Dedifferentiated amniotic fluid mesenchymal stem cell (primary cell): ENCODE measurements at regions not wholly inside any gene's neighbourhood (a gene's known extent, or its start where the extent isn't known, plus 50 kb on each side); places are given as distances from the start of the nearest gene placed in this dataset.

Experiments used
- DNase-seq: peaks from one replicate; pipeline ENCODE4 v3.0.0-alpha.2; 2016; ENCODE audit errors: extremely low spot score

- DNase-seq, result no peak
These were observed 461.7 kb downstream of the PCDH18 start for GRCh38 chr4:137070614-137071013.

GRCh38 chr4:137069473-137069872 lies 462.8 kb downstream of the PCDH18 start:
- no peak for DNase-seq

GRCh38 chr4:137067735-137068134 lies 464.6 kb downstream of the PCDH18 start:
- DNase-seq, result no peak

GRCh38 chr4:137065311-137065710 lies 467.0 kb downstream of the PCDH18 start:
- no peak for DNase-seq

- DNase-seq, result no peak
These were observed 468.3 kb downstream of the PCDH18 start for GRCh38 chr4:137063961-137064360.

GRCh38 chr4:137043184-137043583 lies 489.1 kb downstream of the PCDH18 start:
- DNase-seq, result no peak

GRCh38 chr4:137039370-137039769 lies 492.9 kb downstream of the PCDH18 start:
- no peak for DNase-seq

GRCh38 chr4:137032222-137032621 lies 500.1 kb downstream of the PCDH18 start:
- DNase-seq, result no peak

GRCh38 chr4:137029026-137029425 lies 503.3 kb downstream of the PCDH18 start:
- no peak for DNase-seq

- DNase-seq, result no peak
These were observed 506.7 kb downstream of the PCDH18 start for GRCh38 chr4:137025484-137026059.

GRCh38 chr4:137015426-137016409 lies 516.6 kb downstream of the PCDH18 start:
- DNase-seq, result no peak

- DNase-seq, result no peak
These were observed 531.9 kb downstream of the PCDH18 start for GRCh38 chr4:137000432-137000831.

- DNase-seq, result no peak
These were observed 540.3 kb downstream of the PCDH18 start for GRCh38 chr4:136992032-136992431.

GRCh38 chr4:136985683-136986082 lies 546.6 kb downstream of the PCDH18 start:
- DNase-seq, result no peak

- DNase-seq, result no peak
These were observed 565.2 kb downstream of the PCDH18 start for GRCh38 chr4:136967069-136967468.

- no peak for DNase-seq
These were observed 566.8 kb downstream of the PCDH18 start for GRCh38 chr4:136965478-136965877.

- no peak for DNase-seq
These were observed 569.4 kb downstream of the PCDH18 start for GRCh38 chr4:136962868-136963267.

- DNase-seq, result no peak
These were observed 585.9 kb downstream of the PCDH18 start for GRCh38 chr4:136946307-136946907.

- DNase-seq, result peak; percentile 22
These were observed 592.5 kb downstream of the PCDH18 start for GRCh38 chr4:136939781-136940180.

GRCh38 chr4:136935871-136936270 lies 596.4 kb downstream of the PCDH18 start:
- no peak for DNase-seq

GRCh38 chr4:136935305-136935704 lies 597.0 kb downstream of the PCDH18 start:
- no peak for DNase-seq

GRCh38 chr4:136934601-136935000 lies 597.7 kb downstream of the PCDH18 start:
- no peak for DNase-seq

GRCh38 chr4:136931781-136932180 lies 600.5 kb downstream of the PCDH18 start:
- no peak for DNase-seq
